ENCODE measurements at regions not wholly inside any gene's neighbourhood (a gene's known extent, or its start where the extent isn't known, plus 50 kb on each side); places are given as distances from the start of the nearest gene placed in this dataset.
"Not testable (repeated sequence)": the region's sequence is repeated elsewhere in the genome, so short reads cannot be mapped to it uniquely, and the experiment has no call there.

DNA sequence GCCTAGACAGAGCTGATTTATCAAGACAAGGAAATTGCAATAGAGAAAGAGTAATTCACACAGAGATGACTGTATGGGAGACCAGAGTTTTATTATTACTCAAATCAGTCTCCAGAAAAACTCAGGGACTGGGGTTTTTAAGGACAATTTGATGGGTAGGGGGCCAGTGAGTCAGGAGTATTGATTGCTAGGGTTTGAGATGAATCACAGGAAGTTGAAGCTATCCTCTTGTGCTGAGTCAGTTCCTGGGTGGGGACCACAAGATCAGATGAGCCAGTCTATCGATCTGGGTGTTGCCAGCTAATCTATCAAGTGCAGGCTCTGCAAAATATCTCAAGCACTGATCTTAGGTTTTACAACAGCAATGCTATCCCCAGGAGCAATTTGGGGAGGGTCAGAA is 87.4 kb upstream of the TGIF2LY start:
- not testable (repeated sequence) for DNase-seq (ENCODE audit: low spot score)

DNA sequence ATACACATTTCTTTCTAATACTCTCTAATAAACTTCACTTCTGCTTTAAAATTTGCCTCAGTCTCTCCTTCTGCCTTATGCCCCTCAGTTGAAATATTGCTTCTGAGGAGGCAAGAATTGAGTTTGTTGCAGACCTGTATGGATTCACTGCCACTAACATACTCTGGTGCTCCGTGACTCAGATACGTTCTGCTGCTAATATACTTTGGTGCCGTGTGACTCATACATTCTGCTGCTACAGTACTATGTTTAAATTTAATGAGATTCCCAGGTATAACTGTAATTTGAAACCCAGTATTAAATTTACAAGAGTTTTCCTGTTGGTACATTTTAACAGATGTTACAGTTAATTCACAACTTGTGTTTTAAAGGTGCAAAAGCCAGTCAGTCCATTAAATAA is 84.3 kb upstream of the TGIF2LY start:
- DNase-seq (ENCODE audit: low spot score), result not testable (repeated sequence)

DNA sequence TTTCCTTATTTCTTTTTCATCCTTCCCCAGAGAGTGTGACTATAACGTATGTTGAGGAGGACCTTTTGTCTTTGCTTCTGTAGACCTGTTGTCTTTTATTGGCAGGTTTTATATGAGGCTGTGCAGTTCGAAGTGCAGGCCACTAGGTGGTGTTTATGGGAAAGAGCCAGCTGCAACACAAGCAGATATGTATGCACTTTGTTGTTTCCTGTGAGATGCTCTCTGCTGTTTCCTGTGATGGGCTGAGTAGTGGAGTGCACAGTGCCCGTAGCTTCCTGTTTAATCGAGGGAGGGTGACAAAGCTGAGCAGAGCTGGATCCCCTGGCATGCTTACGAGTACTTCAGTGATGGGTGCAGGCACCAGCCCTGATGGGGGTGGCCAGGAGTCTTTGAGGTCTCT is 51.8 kb upstream of the TGIF2LY start:
- DNase-seq (ENCODE audit: low spot score), result peak; percentile 4

All from umbilical cord (tissue), 1 donor.